ENCODE measurements at regions not wholly inside any gene's neighbourhood (a gene's known extent, or its start where the extent isn't known, plus 50 kb on each side); places are given as distances from the start of the nearest gene placed in this dataset.

DNA sequence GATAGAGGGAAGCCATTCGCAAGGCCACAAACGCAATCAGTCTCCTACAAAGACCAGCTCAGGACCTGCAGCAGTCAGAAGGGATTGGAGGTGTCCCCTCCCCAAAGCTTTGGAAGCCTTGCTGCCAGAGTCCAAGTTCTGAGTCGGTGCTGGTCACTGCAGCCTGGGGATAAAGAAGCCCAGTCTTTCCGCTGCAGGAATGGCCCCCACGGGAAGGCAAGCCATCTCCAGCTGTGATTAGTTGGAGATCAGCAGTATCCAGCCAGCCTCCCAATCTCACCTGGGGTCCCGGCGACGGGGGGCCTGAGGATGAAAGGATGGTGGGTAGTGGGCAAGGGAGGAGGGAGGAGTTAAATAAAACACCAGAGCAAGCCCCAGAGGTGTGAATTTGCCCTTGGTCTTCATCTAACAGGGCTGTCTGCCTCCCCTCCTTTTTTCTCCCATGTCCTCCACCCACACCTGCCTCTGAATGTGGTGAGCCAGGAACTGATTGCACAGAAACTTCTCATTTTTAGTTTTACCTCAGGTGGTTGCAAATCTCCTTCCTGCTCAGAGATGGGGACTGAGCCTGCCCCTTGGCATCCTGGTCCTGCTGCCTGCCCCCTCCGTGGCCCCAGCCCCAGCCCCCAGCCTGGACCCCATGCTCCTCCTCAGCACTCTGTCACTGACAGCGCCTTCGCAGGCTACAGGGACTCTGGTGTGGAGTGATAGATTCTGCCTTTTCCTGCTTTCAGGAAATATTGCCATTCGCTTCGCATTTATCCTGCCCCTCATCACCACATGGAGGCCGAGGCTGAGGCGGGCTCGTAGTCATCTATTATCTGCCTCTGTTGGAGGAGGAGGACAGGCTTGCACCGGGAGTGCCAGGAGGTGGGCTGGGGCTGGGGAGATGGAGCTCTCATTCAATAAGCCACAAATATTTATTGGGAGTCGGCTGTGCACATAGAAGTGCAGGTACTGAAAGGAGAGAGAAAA is 262.9 kb upstream of the SDK2 start:
- TF ChIP-seq CTCF (IDR thresholded peaks at IDR 0.05; ENCODE audit: insufficient read depth, low read depth, low read length, missing control alignments), result no peak
- no peak for DNase-seq (ENCODE audit: low read depth)
- no peak overlapping the region for H3K4me3 ChIP-seq (ENCODE audit: low read depth, low read length)

DNA sequence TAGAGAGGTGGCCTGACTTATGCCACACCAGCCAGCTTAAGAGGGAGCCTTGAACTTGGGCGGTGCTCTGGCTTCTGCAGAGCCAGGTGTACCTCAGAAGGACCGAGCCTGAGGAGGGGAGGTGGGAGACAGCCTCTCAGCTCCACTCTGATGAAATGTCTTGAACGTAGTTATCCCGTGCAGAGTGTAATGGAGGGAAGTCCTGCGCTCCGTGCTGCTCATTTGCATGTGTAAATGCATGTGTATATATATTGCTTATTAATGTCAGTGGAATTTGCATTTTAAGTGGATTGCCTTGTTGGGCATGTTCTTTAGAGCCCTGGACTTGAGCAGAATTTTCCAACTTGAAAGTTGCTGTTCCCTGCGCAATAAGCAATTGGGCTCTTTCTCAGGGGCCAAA is 264.9 kb upstream of the SDK2 start:
- no peak for DNase-seq (ENCODE audit: low read depth)
- no peak for TF ChIP-seq CTCF (IDR thresholded peaks at IDR 0.05; ENCODE audit: insufficient read depth, low read depth, low read length, missing control alignments)
- no peak overlapping the region for H3K4me3 ChIP-seq (ENCODE audit: low read depth, low read length)

GRCh38 chr17:73910206-73910605 is 266.0 kb upstream of the SDK2 start:
- DNase-seq (ENCODE audit: low read depth), result no peak
- no peak overlapping the region for H3K4me3 ChIP-seq (ENCODE audit: low read depth, low read length)
- TF ChIP-seq CTCF (IDR thresholded peaks at IDR 0.05; ENCODE audit: insufficient read depth, low read depth, low read length, missing control alignments), result no peak

DNA sequence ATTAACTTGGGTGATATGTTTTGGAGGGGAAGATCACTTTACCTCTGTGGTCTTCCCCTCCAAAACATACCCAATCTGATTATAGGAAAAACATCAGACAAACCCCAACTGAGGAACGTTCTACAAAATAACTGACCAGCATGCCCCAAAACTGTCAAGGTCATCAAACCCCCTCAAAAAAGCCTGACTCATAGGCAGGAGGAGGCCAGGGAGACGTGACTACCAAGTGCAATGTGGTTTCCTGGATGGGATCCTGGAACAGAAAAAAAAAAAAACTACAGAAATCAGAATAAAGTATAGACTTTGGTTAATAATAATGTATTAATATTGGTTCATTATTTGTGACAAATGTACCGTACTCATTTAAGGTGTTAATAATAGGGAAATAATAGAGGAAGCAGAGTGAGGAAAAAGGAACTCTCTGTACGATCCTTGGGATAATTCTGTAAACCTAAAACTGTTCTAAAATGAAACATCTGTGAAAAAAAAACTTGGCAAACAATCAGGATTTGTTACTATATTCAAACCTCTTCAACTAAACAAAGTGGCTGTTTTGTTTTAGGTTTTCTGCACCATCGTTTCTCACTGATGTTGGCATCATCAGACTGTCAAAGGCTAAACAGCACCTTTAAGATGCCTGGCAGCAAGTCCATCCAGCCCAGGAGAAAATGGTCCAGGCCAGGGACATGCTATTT is 266.7 kb upstream of the SDK2 start:
- DNase-seq (ENCODE audit: low read depth), result no peak

DNA sequence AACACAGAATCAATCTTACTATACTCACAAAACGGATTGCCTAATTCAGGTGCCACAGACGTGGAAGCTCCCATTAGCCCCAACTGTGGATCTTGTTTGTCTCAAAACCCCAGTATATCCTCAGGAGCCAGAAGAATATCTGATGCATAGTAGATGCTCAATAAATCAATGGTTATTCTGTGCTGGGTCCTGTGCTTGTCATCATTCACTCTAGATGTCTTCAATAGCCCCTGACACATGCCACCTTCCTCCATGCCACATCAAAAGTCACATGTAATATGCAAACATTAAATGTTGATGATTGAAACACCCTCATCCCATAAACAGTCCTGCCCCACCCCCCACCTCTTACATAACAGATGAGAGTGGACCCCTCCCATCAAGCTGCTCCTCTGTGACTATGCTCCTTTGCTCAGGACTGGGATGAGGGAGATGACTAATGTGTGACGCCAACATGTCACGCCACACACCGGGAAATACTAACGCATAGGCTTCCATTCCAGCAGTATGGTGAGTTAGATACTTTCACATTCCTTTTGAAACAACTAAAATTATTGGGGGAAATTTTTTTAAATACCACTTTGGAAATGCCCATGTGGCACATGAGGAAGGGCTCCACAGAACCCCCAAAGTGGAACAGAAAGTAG is 267.6 kb upstream of the SDK2 start:
- DNase-seq (ENCODE audit: low read depth), result no peak
- TF ChIP-seq CTCF (IDR thresholded peaks at IDR 0.05; ENCODE audit: insufficient read depth, low read depth, low read length, missing control alignments), result no peak
- no peak overlapping the region for H3K4me3 ChIP-seq (ENCODE audit: low read depth, low read length)

More for the DNA sequence above, 266.7 kb upstream of the SDK2 start:
- no peak for TF ChIP-seq CTCF (IDR thresholded peaks at IDR 0.05; ENCODE audit: insufficient read depth, low read depth, low read length, missing control alignments)
- no peak overlapping the region for H3K4me3 ChIP-seq (ENCODE audit: low read depth, low read length)

GRCh38 chr17:73912373-73912746 is 268.1 kb upstream of the SDK2 start:
- H3K4me3 ChIP-seq (ENCODE audit: low read depth, low read length), result no peak overlapping the region
- TF ChIP-seq CTCF (IDR thresholded peaks at IDR 0.05; ENCODE audit: insufficient read depth, low read depth, low read length, missing control alignments), result no peak
- no peak for DNase-seq (ENCODE audit: low read depth)

Data from GM12865 (cell line).